HAP-1 (cell line): ENCODE measurements at regions not wholly inside any gene's neighbourhood (a gene's known extent, or its start where the extent isn't known, plus 50 kb on each side); places are given as distances from the start of the nearest gene placed in this dataset.

ENCODE experiments used
- DNase-seq, 2 experiments: peaks; one replicate each; pipeline ENCODE4 v3.0.0-alpha.2; 2016 to 2020; ENCODE audit warnings: low spot score in 2 of 2
- H3K27me3 ChIP-seq: fragments of 250-450 bp; sonication (Bioruptor Pico); 2 replicates; pipeline ENCODE4 v1.5.1; 2020; ENCODE audit warnings: low read depth, mild to moderate bottlenecking, moderate library complexity
- H3K36me3 ChIP-seq: fragments of 250-450 bp; sonication (Bioruptor Pico); replicated peaks from 2 replicates; pipeline ENCODE4 v1.5.1; 2020; ENCODE audit warnings: mild to moderate bottlenecking
- H3K4me1 ChIP-seq: fragments of 250-450 bp; sonication (Bioruptor Pico); 2 replicates; pipeline ENCODE4 v1.5.1; 2020; ENCODE audit warnings: mild to moderate bottlenecking
- H3K4me3 ChIP-seq: fragments of 250-450 bp; sonication (Bioruptor Pico); 2 replicates; pipeline ENCODE4 v1.5.1; 2020; ENCODE audit warnings: mild to moderate bottlenecking, moderate library complexity
- H3K9me3 ChIP-seq: fragments of 250-450 bp; sonication (Bioruptor Pico); 2 replicates; pipeline ENCODE4 v1.5.1; 2020; ENCODE audit warnings: mild to moderate bottlenecking, moderate library complexity
- in situ Hi-C: fragments of 300-500 bp; cut with MboI; formaldehyde crosslinking; loops from 3 replicates; pipeline ENCODE4 v1.14.3; 2020; ENCODE audit warnings: low sequenced_read_pairs, inconsistent platforms, mixed read lengths

DNA sequence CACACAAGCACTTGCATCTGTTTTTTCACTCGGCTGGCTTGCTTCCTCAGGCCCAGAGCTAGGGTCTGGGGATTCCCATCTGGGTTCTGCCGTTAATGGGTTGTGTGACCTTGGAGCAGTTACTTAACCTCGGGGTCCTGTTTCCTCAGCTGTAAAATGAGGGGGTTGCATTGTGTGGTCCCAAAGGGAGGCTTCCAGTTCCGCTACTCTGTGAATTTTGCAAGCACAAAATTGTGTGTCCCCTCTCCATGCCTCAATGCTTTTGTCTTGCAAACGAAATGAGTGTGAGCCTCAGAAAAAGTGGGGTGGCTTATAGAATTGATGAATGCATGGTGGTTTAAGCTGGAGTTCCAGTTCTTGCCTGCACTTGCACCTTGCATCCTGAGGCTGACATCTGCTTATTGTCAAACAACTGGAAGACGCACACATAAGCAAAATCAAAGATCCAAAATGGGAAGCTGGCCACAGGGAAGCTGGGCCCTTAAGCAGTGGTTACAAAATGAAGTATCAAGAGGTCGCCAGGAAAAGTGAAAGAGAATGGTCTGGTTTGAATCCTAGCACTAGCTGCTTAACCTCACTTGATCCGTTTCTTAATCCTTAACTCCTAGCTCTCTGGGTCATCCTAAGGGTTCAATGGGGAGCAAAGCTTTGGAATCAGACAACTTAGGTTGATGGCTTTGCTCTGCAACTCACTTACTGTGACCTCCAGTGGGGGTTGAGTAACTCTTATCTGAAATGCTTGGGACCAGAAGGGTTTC lies 490.6 kb downstream of the DHX35 start:
- Histone ChIP-seq H3K27me3 (no peaks in the 10 kb centered on the region), H3K4me3 (no peak overlapping the region), H3K4me1 (no peaks in the 10 kb centered on the region), H3K36me3 (no peaks in the 10 kb centered on the region), H3K9me3 (no peaks in the 10 kb centered on the region)
- in situ Hi-C loops: loop anchor here (25.0 kb wide), 1 partner anchor 90 kb away; no protein-coding TSS in a partner anchor
- DNase-seq: no peak

- in situ Hi-C loops: loop anchor here (25.0 kb wide), 1 partner anchor 89 kb away; no protein-coding TSS in a partner anchor
- H3K4me3 ChIP-seq: no peak overlapping the region
- DNase-seq: no peak
- H3K36me3 ChIP-seq: no peaks in the 10 kb centered on the region
- no peaks in the 10 kb centered on the region for H3K27me3 ChIP-seq
- H3K4me1 ChIP-seq: no peaks in the 10 kb centered on the region
- no peaks in the 10 kb centered on the region for H3K9me3 ChIP-seq
Measured at GRCh38 chr20:39451386-39451785, 489.2 kb downstream of the DHX35 start.

GRCh38 chr20:39446397-39446796 lies 484.3 kb downstream of the DHX35 start:
- in situ Hi-C loops: no loop called here
- no peak for DNase-seq

DNA sequence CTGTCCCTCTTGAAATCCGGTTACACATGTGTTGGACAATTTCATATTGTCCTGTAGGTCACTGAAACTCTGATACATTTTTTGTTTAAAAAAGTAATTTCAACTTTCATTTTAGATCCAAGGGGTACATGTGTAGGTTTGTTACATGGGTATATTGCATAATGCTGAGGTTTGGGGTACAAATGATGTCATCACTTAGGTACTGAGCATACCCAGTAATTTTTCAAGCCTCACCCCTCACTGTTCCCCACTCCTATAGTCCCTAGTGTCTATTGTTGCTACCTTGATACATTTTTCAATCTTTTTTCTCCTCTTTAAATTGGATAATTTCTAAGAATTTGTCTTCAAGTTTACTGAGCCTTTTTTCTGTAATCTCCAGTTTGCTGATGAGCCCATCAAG lies 483.0 kb downstream of the DHX35 start:
- DNase-seq: no peak
- H3K36me3 ChIP-seq: no peaks in the 10 kb centered on the region
- no peaks in the 10 kb centered on the region for H3K27me3 ChIP-seq
- in situ Hi-C loops: no loop called here
- H3K4me1 ChIP-seq: no peaks in the 10 kb centered on the region
- H3K4me3 ChIP-seq: no peak overlapping the region
- no peaks in the 10 kb centered on the region for H3K9me3 ChIP-seq

More at GRCh38 chr20:39446397-39446796, 484.3 kb downstream of the DHX35 start:
- Histone ChIP-seq H3K36me3 (no peaks in the 10 kb centered on the region), H3K4me1 (no peaks in the 10 kb centered on the region), H3K27me3 (no peaks in the 10 kb centered on the region), H3K9me3 (no peaks in the 10 kb centered on the region), H3K4me3 (no peak overlapping the region)

DNA sequence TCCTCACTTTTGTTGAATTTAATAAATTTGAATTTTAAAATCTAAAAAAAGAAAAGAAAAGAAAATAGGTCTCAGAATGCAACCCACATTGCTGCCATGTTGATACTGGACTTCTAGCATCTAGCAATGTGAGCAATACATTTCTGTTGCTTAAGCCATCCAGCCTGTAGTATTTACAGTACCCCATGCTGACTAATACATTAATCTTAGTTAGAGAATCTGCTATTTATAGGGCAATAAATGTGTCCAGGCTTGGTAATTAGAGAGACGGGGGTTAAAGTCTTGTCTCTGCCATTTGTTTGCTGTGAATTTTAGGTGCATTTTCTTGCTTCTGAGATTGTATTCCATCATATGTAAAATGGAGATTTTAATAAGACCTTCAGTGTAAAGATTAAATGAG lies 471.3 kb downstream of the DHX35 start:
- Histone ChIP-seq H3K4me3 (no peak overlapping the region), H3K9me3 (no peaks in the 10 kb centered on the region), H3K36me3 (no peaks in the 10 kb centered on the region), H3K27me3 (no peaks in the 10 kb centered on the region), H3K4me1 (no peaks in the 10 kb centered on the region)
- in situ Hi-C loops: no loop called here
- DNase-seq: no peak

- in situ Hi-C loops: no loop called here
- Histone ChIP-seq H3K4me1 (no peaks in the 10 kb centered on the region), H3K4me3 (no peak overlapping the region), H3K36me3 (no peaks in the 10 kb centered on the region), H3K27me3 (no peaks in the 10 kb centered on the region), H3K9me3 (no peaks in the 10 kb centered on the region)
- DNase-seq: no peak
Measured at GRCh38 chr20:39431091-39431880, 469.1 kb downstream of the DHX35 start.

- no peak for DNase-seq
- in situ Hi-C loops: no loop called here
- Histone ChIP-seq H3K4me3 (no peak overlapping the region), H3K27me3 (no peaks in the 10 kb centered on the region), H3K9me3 (no peaks in the 10 kb centered on the region), H3K36me3 (no peaks in the 10 kb centered on the region), H3K4me1 (no peaks in the 10 kb centered on the region)
Measured at GRCh38 chr20:39429726-39430125, 467.6 kb downstream of the DHX35 start.

GRCh38 chr20:39424962-39425678 lies 463.0 kb downstream of the DHX35 start:
- Histone ChIP-seq H3K4me1 (no peaks in the 10 kb centered on the region), H3K4me3 (no peak overlapping the region), H3K27me3 (no peaks in the 10 kb centered on the region), H3K36me3 (no peaks in the 10 kb centered on the region), H3K9me3 (no peaks in the 10 kb centered on the region)
- DNase-seq: no peak
- in situ Hi-C loops: no loop called here

- DNase-seq: no peak
- H3K36me3 ChIP-seq: no peaks in the 10 kb centered on the region
- H3K9me3 ChIP-seq: no peaks in the 10 kb centered on the region
- no peaks in the 10 kb centered on the region for H3K27me3 ChIP-seq
- H3K4me3 ChIP-seq: no peak overlapping the region
- in situ Hi-C loops: no loop called here
- no peaks in the 10 kb centered on the region for H3K4me1 ChIP-seq
Measured at GRCh38 chr20:39421571-39422105, 459.5 kb downstream of the DHX35 start.

GRCh38 chr20:39412091-39412490 lies 449.9 kb downstream of the DHX35 start:
- Histone ChIP-seq H3K9me3 (no peaks in the 10 kb centered on the region), H3K4me3 (no peak overlapping the region), H3K4me1 (no peaks in the 10 kb centered on the region), H3K27me3 (no peaks in the 10 kb centered on the region), H3K36me3 (no peaks in the 10 kb centered on the region)
- in situ Hi-C loops: no loop called here
- DNase-seq: no peak

GRCh38 chr20:39399463-39399862 lies 437.3 kb downstream of the DHX35 start:
- no peaks in the 10 kb centered on the region for H3K36me3 ChIP-seq
- in situ Hi-C loops: no loop called here
- H3K4me1 ChIP-seq: no peaks in the 10 kb centered on the region

DNA sequence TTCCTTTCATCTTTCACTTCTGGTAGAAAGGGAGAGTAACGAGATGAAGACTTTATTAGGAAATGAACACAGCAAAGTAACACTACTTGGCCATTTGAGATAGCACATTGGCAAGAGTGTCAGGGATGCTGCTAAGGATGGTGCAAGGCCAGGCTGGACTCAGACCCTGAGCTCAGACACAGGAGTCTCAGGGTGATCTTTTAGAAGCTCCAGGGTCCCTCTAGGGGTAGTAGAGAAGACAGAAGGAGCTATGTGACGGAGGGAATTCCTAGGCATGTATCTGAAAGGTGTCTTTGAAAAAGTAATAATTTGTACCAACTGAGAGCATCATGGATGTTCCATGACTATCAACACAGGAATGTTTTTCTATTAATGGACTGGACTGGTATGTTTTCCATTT lies 436.5 kb downstream of the DHX35 start:
- DNase-seq: no peak
- no peaks in the 10 kb centered on the region for H3K4me1 ChIP-seq
- H3K36me3 ChIP-seq: no peaks in the 10 kb centered on the region
- in situ Hi-C loops: no loop called here
- H3K4me3 ChIP-seq: no peak overlapping the region
- no peaks in the 10 kb centered on the region for H3K9me3 ChIP-seq
- H3K27me3 ChIP-seq: no peaks in the 10 kb centered on the region

More at GRCh38 chr20:39399463-39399862, 437.3 kb downstream of the DHX35 start:
- H3K9me3 ChIP-seq: no peaks in the 10 kb centered on the region
- DNase-seq: no peak
- H3K27me3 ChIP-seq: no peaks in the 10 kb centered on the region
- no peak overlapping the region for H3K4me3 ChIP-seq

DNA sequence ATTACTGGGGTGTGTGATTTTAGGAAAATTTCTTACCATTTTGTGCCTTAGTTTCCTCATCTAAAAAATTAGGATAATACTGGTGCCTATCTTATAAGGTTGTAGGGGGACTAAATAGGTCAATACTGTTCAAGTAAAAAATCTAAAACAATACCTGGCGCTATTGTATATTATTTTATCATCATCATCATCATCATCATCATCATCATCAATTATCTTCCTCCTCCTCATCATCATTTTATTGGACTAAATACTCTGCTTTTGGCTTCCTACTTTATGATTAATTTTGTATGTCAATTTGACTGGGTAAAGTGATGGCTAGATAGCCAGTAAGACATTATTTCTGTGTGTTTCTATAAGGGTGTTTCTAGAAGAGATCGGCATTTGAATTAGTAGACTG lies 435.5 kb downstream of the DHX35 start:
- H3K4me1 ChIP-seq: no peaks in the 10 kb centered on the region
- H3K9me3 ChIP-seq: no peaks in the 10 kb centered on the region
- DNase-seq: no peak
- in situ Hi-C loops: no loop called here
- H3K27me3 ChIP-seq: no peaks in the 10 kb centered on the region
- no peak overlapping the region for H3K4me3 ChIP-seq
- H3K36me3 ChIP-seq: no peaks in the 10 kb centered on the region
